Parathyroid adenoma (tissue), 2 donors: ENCODE measurements at regions not wholly inside any gene's neighbourhood (a gene's known extent, or its start where the extent isn't known, plus 50 kb on each side); places are given as distances from the start of the nearest gene placed in this dataset.

Source experiments
- H2AFZ ChIP-seq: fragments of 300-600 bp; sonication (generic); one replicate; pipeline ENCODE4 v1.7.0; 2017; ENCODE audit warnings: antibody characterized with exemption, mild to moderate bottlenecking
- H3K27ac ChIP-seq: fragments of 300-600 bp; sonication (generic); one replicate; pipeline ENCODE4 v1.7.0; 2017
- H3K27me3 ChIP-seq: fragments of 300-600 bp; sonication (generic); one replicate; pipeline ENCODE4 v1.7.0; 2017; ENCODE audit warnings: low read length; ENCODE audit not compliant: control insufficient read depth, insufficient read depth
- H3K36me3 ChIP-seq: fragments of 300-600 bp; sonication (generic); one replicate; pipeline ENCODE4 v1.7.0; 2017; ENCODE audit warnings: low read length; ENCODE audit not compliant: control insufficient read depth, insufficient read depth
- H3K4me1 ChIP-seq: fragments of 300-600 bp; sonication (generic); one replicate; pipeline ENCODE4 v1.7.0; 2017; ENCODE audit warnings: control low read depth
- H3K4me2 ChIP-seq: fragments of 300-600 bp; sonication (generic); one replicate; pipeline ENCODE4 v1.7.0; 2017; ENCODE audit warnings: low read length
- H3K4me3 ChIP-seq: fragments of 300-600 bp; sonication (generic); one replicate; pipeline ENCODE4 v1.7.0; 2017; ENCODE audit warnings: low read depth, low read length
- H3K79me2 ChIP-seq: fragments of 300-600 bp; sonication (generic); one replicate; pipeline ENCODE4 v1.7.0; 2017; ENCODE audit warnings: control low read depth
- H3K9ac ChIP-seq: fragments of 300-600 bp; sonication (generic); one replicate; pipeline ENCODE4 v1.7.0; 2017; ENCODE audit warnings: mild to moderate bottlenecking
- H3K9me3 ChIP-seq: fragments of 300-600 bp; sonication (generic); one replicate; pipeline ENCODE4 v1.7.0; 2017; ENCODE audit warnings: low read length; ENCODE audit not compliant: control insufficient read depth
- TF ChIP-seq, protein P1 (sequence below): fragments of 300-600 bp; sonication (generic); IDR thresholded peaks from one replicate; pipeline ENCODE4 v1.7.0; 2017; ENCODE audit warnings: antibody characterized with exemption, mild to moderate bottlenecking
- donor health status: primary hyperparathyroidism.

DNA sequence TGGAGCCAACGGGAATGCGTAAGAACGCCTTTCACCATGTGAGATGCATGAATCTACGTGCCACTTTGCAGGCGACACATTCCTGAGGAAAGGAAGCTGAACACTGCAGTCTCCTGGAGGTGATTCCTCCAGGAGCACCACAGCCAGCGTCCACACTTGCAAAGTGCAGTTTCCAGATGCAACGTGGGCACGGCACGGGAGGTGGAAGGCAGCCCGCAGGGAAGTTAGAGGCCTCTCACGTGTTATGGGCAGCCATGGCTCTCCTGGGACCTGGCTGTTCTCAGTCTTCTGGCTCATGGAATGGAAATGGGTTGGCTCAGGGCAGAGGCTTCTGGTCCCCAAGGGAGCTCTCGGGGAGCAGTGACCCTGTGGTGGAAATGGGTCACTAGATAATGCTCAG lies 381.0 kb upstream of the IRX4 start:
- TF ChIP-seq, protein P1, sequence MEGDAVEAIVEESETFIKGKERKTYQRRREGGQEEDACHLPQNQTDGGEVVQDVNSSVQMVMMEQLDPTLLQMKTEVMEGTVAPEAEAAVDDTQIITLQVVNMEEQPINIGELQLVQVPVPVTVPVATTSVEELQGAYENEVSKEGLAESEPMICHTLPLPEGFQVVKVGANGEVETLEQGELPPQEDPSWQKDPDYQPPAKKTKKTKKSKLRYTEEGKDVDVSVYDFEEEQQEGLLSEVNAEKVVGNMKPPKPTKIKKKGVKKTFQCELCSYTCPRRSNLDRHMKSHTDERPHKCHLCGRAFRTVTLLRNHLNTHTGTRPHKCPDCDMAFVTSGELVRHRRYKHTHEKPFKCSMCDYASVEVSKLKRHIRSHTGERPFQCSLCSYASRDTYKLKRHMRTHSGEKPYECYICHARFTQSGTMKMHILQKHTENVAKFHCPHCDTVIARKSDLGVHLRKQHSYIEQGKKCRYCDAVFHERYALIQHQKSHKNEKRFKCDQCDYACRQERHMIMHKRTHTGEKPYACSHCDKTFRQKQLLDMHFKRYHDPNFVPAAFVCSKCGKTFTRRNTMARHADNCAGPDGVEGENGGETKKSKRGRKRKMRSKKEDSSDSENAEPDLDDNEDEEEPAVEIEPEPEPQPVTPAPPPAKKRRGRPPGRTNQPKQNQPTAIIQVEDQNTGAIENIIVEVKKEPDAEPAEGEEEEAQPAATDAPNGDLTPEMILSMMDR = no peak
- no peaks in the 10 kb centered on the region for H3K9me3 ChIP-seq

DNA sequence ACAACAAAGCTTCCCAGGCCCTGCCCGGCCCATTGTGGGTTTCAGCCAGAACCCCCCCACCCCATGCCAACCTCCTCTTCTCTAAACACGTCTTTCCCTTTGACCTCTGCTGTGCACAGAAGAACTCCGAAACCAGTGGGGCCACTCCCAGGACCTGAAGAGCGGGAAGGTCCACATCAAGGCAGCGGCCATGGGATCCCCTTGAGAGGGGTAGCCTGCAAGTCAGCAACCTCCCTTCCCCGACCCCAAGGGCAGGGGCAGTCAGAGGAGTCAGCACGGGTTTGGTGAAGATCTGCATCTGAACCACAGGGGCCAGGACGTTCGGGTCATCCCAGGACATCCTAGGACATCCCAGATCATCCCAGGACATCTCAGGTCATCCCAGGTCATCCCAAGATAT lies 379.9 kb upstream of the IRX4 start:
- Histone ChIP-seq H3K27me3 (no peaks in the 10 kb centered on the region), H3K79me2 (no peaks in the 10 kb centered on the region), H3K9me3 (no peaks in the 10 kb centered on the region), H3K4me1 (no peaks in the 10 kb centered on the region), H2AFZ (no peak overlapping the region), H3K27ac (no peak overlapping the region), H3K9ac (no peak overlapping the region), H3K36me3 (no peaks in the 10 kb centered on the region), H3K4me2 (no peak overlapping the region), H3K4me3 (no peak overlapping the region)
- TF ChIP-seq, protein P1 = no peak

More for the DNA sequence above, 381.0 kb upstream of the IRX4 start:
- H3K4me3 ChIP-seq = no peak overlapping the region
- H3K36me3 ChIP-seq = no peaks in the 10 kb centered on the region
- no peaks in the 10 kb centered on the region for H3K27me3 ChIP-seq
- H3K4me2 ChIP-seq = no peak overlapping the region
- no peak overlapping the region for H3K9ac ChIP-seq
- no peak overlapping the region for H3K27ac ChIP-seq
- H3K79me2 ChIP-seq = no peaks in the 10 kb centered on the region
- H2AFZ ChIP-seq = no peak overlapping the region
- no peaks in the 10 kb centered on the region for H3K4me1 ChIP-seq

DNA sequence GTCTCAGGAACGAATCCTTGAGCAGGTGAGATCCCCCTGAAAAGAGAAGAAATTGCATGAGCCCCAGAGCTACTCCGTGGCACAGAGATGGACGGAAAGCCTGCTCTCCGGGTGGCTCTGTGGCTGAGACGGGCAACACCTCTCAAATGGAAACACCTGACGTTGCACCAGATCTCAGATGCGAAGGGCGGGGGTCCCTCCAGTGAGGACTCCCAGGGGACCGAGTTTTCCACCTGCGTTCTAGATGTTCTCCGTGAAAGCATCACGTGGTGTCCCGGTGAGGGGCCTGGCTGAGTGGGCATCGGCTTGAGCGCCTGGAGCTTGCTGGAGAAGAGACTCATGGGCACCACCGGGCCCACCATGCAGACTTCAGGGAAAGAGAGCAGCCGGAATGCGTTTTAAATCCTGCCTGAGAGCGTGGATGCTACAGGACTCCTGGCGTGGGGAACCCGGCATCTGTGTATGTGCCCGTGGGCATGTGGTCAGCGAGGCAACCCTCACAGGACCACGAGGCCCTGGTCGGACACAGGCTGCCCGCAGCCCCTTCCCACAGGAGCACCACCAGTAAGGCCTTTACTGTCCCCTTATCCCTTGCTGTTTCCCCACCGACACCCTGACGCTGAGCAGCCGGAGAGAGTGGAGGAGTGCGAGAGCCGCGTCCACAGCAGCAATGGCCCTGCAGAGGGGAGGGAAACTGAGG lies 378.4 kb upstream of the IRX4 start:
- Histone ChIP-seq H3K4me2 (no peak overlapping the region), H2AFZ (no peak overlapping the region), H3K9me3 (no peaks in the 10 kb centered on the region), H3K9ac (no peak overlapping the region), H3K36me3 (no peaks in the 10 kb centered on the region), H3K4me1 (no peaks in the 10 kb centered on the region), H3K27ac (no peak overlapping the region), H3K79me2 (no peaks in the 10 kb centered on the region), H3K27me3 (no peaks in the 10 kb centered on the region), H3K4me3 (no peak overlapping the region)
- TF ChIP-seq, protein P1 = no peak

DNA sequence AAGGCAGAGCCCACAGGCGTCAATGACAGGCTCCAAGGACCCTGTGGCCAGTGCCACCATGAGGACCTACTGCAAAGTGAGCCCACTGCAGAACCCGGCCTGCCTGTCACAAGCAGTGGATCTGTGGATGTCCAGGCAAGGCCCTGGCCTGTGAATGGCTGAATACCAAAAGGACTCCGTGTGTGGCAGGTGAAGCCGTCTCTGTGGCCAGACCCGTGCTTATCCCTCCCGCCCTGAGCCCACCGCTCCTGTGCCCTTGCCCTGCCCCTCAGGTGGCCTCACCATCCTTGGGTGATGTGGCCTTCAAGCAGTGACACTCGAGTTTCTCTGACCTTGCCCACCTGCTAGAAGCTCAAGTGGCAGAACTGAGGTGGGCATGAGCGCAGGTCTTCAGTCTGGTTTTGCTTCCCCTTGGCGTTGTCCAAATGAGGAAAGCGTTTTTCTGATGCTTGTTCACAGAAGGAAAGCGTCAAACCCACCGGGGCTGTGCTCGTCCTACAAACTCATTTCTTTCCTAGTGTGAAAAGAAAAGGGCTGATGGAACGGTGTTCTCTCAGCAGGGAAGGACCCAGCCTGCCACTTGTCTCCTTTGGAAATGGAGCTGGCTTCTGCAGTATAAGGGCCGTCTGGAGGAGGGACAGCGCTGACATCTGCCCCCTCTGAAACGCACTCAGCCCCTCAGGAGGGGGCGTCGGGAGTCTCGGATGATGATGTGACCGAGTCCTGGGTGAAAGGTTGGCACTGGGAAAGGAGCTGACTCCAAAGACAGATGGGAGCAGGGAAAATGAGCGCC lies 377.7 kb upstream of the IRX4 start:
- Histone ChIP-seq H3K27ac (no peak overlapping the region), H3K9me3 (no peaks in the 10 kb centered on the region), H3K4me3 (no peak overlapping the region), H3K4me2 (no peak overlapping the region), H3K36me3 (no peaks in the 10 kb centered on the region), H3K27me3 (no peaks in the 10 kb centered on the region), H3K4me1 (no peaks in the 10 kb centered on the region), H3K79me2 (no peaks in the 10 kb centered on the region), H2AFZ (no peak overlapping the region), H3K9ac (no peak overlapping the region)
- TF ChIP-seq, protein P1 = no peak
